ENCODE measurements at regions not wholly inside any gene's neighbourhood (a gene's known extent, or its start where the extent isn't known, plus 50 kb on each side); places are given as distances from the start of the nearest gene placed in this dataset.

DNA sequence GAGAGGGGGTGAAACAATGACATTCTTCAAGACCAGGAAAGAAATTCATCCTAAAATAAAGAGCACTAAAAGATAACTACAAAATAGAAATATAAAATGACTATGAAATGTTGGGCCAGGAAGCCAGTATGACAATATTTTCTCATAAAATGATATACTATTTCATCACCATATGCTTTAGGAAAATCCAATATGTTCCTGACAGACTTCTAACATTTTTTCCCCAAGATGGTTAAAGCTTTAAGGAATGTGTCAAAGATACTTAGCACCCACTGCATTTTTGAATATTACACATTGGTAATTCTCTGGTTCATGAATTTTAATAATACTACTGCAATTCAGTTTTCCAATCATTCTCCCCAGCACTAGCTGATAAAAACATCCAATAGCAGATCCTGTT is 87.7 kb upstream of the PLEKHG7 start:
- intact Hi-C loops (cut with micrococcal nuclease; ENCODE audit: unreplicated experiment) (no loop called here), in situ Hi-C loops (cut with MboI) (no loop called here)
- no peak for ATAC-seq
- H3K4me3 ChIP-seq: no peak overlapping the region
- no peak overlapping the region for H3K9ac ChIP-seq (ENCODE audit: control insufficient read depth, insufficient read depth, low read length)
- no peak overlapping the region for H3K4me2 ChIP-seq (ENCODE audit: control insufficient read depth, insufficient read depth)
- ChIA-PET RAD21 (ENCODE audit: unreplicated experiment) (no interaction called here), SMC1A (ENCODE audit: uncharacterized antibody, unreplicated experiment) (interaction anchor here (1.1 to 1.4 kb wide), 3 partner anchors 9 to 1233 kb away, joined by 3 read pairs; no protein-coding TSS in a partner anchor), POLR2A (no interaction called here), CTCF (interaction anchor here (1.2 to 1.3 kb wide), 2 partner anchors 9 to 40 kb away, joined by 3 to 4 read pairs; no protein-coding TSS in a partner anchor)
- H3K4me1 ChIP-seq (ENCODE audit: control insufficient read depth, insufficient read depth, low read length): no peaks in the 10 kb centered on the region
- H3K79me2 ChIP-seq (ENCODE audit: control insufficient read depth, insufficient read depth, low read length): no peaks in the 10 kb centered on the region
- H3K27ac ChIP-seq (ENCODE audit: control insufficient read depth, insufficient read depth): no peak overlapping the region
- H2AFZ ChIP-seq (ENCODE audit: control insufficient read depth, low read depth, low read length): no peak overlapping the region
- no peaks in the 10 kb centered on the region for H3K27me3 ChIP-seq (replicated peaks in 1 of 2; ENCODE audit: control insufficient read depth in 2 of 2, insufficient read depth in 2 of 2, low read length in 1 of 2)
- TF ChIP-seq LARP7 (IDR thresholded peaks at IDR 0.05) (no peak), SIX5 (IDR thresholded peaks at IDR 0.05; ENCODE audit: low read depth, low read length, severe bottlenecking) (no peak), BACH1 (IDR thresholded peaks at IDR 0.05; ENCODE audit: borderline replicate concordance) (no peak), CHD1 (IDR thresholded peaks at IDR 0.05; ENCODE audit: low read depth, low read length) (no peak), FOS (IDR thresholded peaks at IDR 0.05; ENCODE audit: borderline replicate concordance, extremely low read depth, insufficient read length) (no peak), RB1 (IDR thresholded peaks at IDR 0.05; ENCODE audit: borderline replicate concordance) (no peak), CREB1 (IDR thresholded peaks at IDR 0.05; ENCODE audit: low read depth) (no peak), PML (IDR thresholded peaks at IDR 0.05; ENCODE audit: low read length) (no peak), SMC3 (IDR thresholded peaks at IDR 0.05; ENCODE audit: borderline replicate concordance, low read length) (no peak)
- TF ChIP-seq, protein P1, sequence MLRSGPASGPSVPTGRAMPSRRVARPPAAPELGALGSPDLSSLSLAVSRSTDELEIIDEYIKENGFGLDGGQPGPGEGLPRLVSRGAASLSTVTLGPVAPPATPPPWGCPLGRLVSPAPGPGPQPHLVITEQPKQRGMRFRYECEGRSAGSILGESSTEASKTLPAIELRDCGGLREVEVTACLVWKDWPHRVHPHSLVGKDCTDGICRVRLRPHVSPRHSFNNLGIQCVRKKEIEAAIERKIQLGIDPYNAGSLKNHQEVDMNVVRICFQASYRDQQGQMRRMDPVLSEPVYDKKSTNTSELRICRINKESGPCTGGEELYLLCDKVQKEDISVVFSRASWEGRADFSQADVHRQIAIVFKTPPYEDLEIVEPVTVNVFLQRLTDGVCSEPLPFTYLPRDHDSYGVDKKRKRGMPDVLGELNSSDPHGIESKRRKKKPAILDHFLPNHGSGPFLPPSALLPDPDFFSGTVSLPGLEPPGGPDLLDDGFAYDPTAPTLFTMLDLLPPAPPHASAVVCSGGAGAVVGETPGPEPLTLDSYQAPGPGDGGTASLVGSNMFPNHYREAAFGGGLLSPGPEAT (IDR thresholded peaks at IDR 0.05; ENCODE audit: low read depth): no peak
- H3K9me3 ChIP-seq (replicated peaks; ENCODE audit: control insufficient read depth, insufficient read depth, low read length): no peaks in the 10 kb centered on the region; the same call in 2 of the 3 replicates
- H3K36me3 ChIP-seq (ENCODE audit: control insufficient read depth in 2 of 2, insufficient read depth in 2 of 2, low read length in 1 of 2): no peaks in the 10 kb centered on the region
- no peaks in the 10 kb centered on the region for H4K20me1 ChIP-seq (ENCODE audit: control insufficient read depth, insufficient read depth)
- DNase-seq (ENCODE audit: low read depth, low spot score): no peak
- FAIRE-seq: no peak
- no TSS peak for BruUV-seq (replicated peaks)

All from GM12878 (cell line).